ENCODE measurements at regions not wholly inside any gene's neighbourhood (a gene's known extent, or its start where the extent isn't known, plus 50 kb on each side); places are given as distances from the start of the nearest gene placed in this dataset.
A peak's percentile ranks its signal among the peaks of the same experiment; 100 is the strongest.

DNA sequence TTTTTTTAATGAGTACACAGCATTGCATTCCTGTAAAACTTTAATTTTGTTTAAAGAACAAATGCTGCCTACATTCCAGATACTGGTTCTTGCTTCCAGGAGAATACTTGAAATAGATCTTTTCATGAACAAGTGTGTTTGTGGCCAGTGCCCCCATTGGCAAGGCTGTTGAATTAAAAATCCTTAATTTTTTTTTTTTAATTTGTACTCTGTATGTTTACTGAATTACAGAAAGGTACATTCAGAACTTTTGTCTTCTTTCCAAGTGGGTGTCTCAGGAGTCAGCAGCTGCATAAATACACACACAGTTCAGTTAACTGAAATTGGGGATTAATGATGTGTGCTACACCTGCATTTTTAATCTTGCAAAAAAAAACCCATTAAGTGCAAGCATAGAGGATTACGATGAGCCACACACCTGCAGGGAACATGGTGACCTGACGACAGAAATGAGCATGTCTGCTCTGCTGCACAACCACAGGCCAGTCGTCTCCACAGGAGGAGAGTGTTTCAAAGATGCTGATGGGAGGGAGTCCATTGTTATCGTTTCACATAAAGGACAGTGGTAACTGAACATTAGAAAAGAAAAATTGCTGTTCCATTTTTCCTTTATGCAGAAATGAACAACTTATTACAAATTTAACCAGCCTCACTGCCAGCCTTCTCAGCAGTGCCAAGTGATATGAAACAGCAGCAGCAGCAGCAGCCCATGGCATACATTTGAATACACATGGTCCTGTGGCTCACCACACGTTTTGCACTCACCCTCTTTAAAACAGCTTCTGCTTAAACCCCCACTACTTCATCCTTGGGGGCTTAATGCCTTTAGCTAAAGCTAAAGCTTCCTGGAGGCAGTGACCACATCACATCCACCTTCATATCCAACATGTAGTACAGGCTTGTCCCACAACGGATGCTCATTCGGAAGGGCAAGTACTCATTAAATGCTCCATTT is 72.3 kb upstream of the RFC3 start:
- no peak for TF ChIP-seq Cebpa-rat (IDR thresholded peaks at IDR 0.05)
- H3K27ac ChIP-seq, result 0 out of 22 replicates have a peak overlapping the region, but pooled peaks of 1 of the 11 experiments have one; percentile 70
- H3K4me2 ChIP-seq, result peak overlapping the region in 5 of 11 experiments; percentile 9 to 68 (median 56); a peak in 7 of 22 replicates
- no peaks in the 10 kb centered on the region for H4K20me1 ChIP-seq
- H3K4me1 ChIP-seq, result peaks cover 0 to 29% (median 18%) of the 10 kb centered on the region in 10 experiments; a peak in 11 of 20 replicates
- no peak overlapping the region for H3K4me3 ChIP-seq
- no peaks in the 10 kb centered on the region for H3K36me3 ChIP-seq
- no peak overlapping the region for H3K9ac ChIP-seq
- no peaks in the 10 kb centered on the region for H3K27me3 ChIP-seq
- peaks cover 8 to 16% (median 10%) of the 10 kb centered on the region in 11 experiments; a peak in 21 of 22 replicates for H3K9me3 ChIP-seq (replicated peaks in 1 of 11)

DNA sequence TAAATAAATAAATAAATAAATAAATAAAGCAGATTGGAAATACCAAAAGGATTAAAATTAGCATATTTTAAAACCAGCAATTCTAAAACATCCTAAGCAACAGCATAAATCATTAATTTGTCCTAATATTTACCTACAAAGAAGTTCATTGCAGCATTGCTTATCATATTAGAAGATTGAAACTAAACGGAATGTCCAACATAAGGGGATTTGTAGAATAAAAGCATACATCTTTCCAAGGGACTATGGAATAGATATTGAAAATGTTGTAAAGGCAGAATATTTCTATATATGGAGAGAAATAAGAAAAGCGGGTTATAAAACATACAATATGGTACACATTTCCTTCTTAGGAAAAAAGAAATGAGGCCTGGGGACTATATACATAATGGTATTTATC is 71.1 kb upstream of the RFC3 start:
- H4K20me1 ChIP-seq, result no peaks in the 10 kb centered on the region
- peaks cover 8 to 16% (median 10%) of the 10 kb centered on the region in 11 experiments; a peak in 21 of 22 replicates for H3K9me3 ChIP-seq (replicated peaks in 1 of 11)
- no peaks in the 10 kb centered on the region for H3K27me3 ChIP-seq
- H3K4me3 ChIP-seq, result no peak overlapping the region
- peaks cover 0 to 29% (median 18%) of the 10 kb centered on the region in 10 experiments; a peak in 11 of 20 replicates for H3K4me1 ChIP-seq
- H3K4me2 ChIP-seq, result no peak overlapping the region
- no peaks in the 10 kb centered on the region for H3K36me3 ChIP-seq
- TF ChIP-seq Cebpa-rat (IDR thresholded peaks at IDR 0.05), result no peak
- H3K9ac ChIP-seq, result no peak overlapping the region
- no peak overlapping the region for H3K27ac ChIP-seq

DNA sequence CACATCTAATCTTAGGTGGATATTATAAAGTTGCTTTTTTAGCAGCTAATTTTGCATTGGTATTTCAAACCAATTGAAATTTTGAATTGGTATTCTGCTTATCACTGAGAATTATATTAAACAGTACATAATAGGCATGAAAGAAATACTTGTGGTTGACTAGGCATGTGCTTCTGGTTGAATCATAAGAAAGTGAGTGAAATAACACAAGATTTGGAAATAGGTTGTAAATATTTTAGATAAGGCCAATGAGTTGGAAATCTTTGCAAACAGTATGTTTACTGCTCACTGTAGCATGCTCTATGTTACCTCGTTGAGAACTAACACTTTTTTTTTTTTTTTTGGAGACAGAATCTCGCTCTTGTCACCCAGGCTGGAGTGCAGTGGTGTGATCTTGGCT is 66.8 kb upstream of the RFC3 start:
- peaks cover 8 to 16% (median 10%) of the 10 kb centered on the region in 11 experiments; a peak in 21 of 22 replicates for H3K9me3 ChIP-seq (replicated peaks in 1 of 11)
- no peak overlapping the region for H3K4me2 ChIP-seq
- no peak overlapping the region for H3K9ac ChIP-seq
- no peak overlapping the region for H3K4me3 ChIP-seq
- H3K27me3 ChIP-seq, result no peaks in the 10 kb centered on the region
- H3K36me3 ChIP-seq, result no peaks in the 10 kb centered on the region
- no peaks in the 10 kb centered on the region for H4K20me1 ChIP-seq
- H3K4me1 ChIP-seq, result no peaks in the 10 kb centered on the region
- no peak overlapping the region for H3K27ac ChIP-seq
- TF ChIP-seq Cebpa-rat (IDR thresholded peaks at IDR 0.05), result no peak

DNA sequence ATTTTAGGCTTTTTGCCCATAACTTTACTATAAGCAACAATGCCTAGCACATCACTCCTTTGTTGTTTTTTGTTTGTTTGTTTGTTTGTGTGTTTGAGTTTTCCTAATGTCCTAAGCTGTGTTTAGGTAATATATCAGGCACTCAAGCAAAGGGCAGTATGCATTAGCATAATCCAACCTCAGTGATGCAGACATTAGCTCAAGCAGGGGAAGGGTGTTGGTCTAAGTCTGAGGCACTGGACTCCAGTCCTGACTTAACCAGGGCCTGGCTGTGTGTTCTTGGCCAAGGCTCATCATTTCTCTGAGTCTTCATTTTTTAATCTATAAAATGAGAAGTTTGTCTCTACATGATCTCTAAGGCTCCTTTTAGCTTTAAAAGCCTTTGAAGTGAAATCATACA is 65.9 kb upstream of the RFC3 start:
- H3K4me1 ChIP-seq, result peaks cover under 1 to 8% (median 4%) of the 10 kb centered on the region in 10 experiments; a peak in 17 of 20 replicates
- H3K27me3 ChIP-seq, result no peaks in the 10 kb centered on the region
- no peak for TF ChIP-seq Cebpa-rat (IDR thresholded peaks at IDR 0.05)
- no peak overlapping the region for H3K9ac ChIP-seq
- H3K9me3 ChIP-seq (replicated peaks in 1 of 11), result peaks cover 8 to 16% (median 10%) of the 10 kb centered on the region in 11 experiments; a peak in 21 of 22 replicates
- H3K27ac ChIP-seq, result no peak overlapping the region
- no peaks in the 10 kb centered on the region for H3K36me3 ChIP-seq
- no peak overlapping the region for H3K4me3 ChIP-seq
- H4K20me1 ChIP-seq, result no peaks in the 10 kb centered on the region
- H3K4me2 ChIP-seq, result no peak overlapping the region

DNA sequence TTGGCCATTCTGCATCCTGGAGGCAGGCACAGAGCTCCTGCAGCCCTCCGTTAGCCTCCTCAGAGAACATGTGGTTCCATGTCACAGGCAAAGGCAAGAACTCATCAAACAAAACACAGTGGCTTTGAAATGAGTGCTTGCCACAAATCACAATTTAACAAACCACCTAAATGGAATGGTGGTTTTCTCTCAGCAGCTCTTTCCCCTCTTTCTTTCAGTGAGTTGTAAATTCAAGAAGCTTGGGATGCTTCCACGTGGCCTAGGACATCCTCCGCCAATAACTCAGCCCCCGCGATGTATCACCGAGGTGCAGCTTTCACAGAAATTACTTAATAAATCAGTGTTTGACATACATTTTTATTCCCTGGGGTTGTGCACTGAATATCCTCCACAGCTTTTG is 65.4 kb upstream of the RFC3 start:
- Histone ChIP-seq H3K9me3 (replicated peaks in 1 of 11) (peaks cover 8 to 16% (median 10%) of the 10 kb centered on the region in 11 experiments; a peak in 21 of 22 replicates), H3K4me3 (no peak overlapping the region), H3K9ac (no peak overlapping the region), H4K20me1 (no peaks in the 10 kb centered on the region), H3K4me1 (peaks cover 6 to 13% (median 9%) of the 10 kb centered on the region in 10 experiments; a peak in 18 of 20 replicates), H3K27me3 (no peaks in the 10 kb centered on the region), H3K27ac (no peak overlapping the region), H3K36me3 (no peaks in the 10 kb centered on the region), H3K4me2 (no peak overlapping the region)
- TF ChIP-seq Cebpa-rat (IDR thresholded peaks at IDR 0.05), result no peak

DNA sequence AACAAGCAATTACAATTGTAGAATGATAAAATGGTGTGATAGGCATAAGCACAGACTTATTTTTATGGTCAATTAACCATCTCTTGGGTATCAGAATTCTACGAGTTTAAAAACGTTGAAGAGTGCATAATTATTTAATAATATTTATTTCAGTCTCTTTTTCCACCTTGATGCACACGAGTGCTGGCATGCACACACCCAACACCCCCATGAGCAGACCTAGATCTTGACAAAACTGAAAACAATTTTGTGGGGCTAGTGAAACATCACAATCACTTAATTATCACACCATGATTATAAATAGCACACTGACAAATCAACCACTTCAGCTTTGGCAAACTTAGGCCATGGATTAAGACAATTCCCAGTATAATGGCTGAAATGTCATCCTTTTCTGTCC is 61.0 kb upstream of the RFC3 start:
- Histone ChIP-seq H3K27me3 (no peaks in the 10 kb centered on the region), H3K36me3 (no peaks in the 10 kb centered on the region), H3K9ac (no peak overlapping the region), H3K4me1 (peaks cover 9 to 22% (median 17%) of the 10 kb centered on the region in 10 experiments; a peak in 18 of 20 replicates), H3K9me3 (replicated peaks in 1 of 11) (no peaks in the 10 kb centered on the region), H3K27ac (peak overlapping the region in 8 of 11 experiments; percentile 11 to 68 (median 37); a peak in 11 of 22 replicates), H3K4me2 (peak overlapping the region in 9 of 11 experiments; percentile 2 to 89 (median 66); a peak in 17 of 22 replicates), H3K4me3 (no peak overlapping the region), H4K20me1 (no peaks in the 10 kb centered on the region)
- TF ChIP-seq Cebpa-rat (IDR thresholded peaks at IDR 0.05), result no peak

DNA sequence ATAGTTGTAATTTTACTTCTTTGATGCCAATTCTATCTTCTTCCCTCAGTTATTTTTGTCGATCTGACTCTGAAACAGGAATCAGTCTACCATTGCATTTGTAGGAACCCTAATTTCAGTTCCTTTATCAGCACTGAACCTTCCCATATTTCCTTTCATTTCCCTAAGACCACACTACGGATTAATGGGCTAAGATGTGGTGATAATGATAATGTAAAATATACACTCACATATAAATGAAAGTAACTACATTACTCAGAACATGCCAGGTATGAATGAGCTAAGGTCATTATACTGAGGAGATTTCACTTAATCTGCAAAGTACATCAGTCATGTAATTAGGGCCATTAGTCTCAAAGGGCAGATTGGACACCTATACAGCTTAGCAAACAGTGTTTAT is 60.2 kb upstream of the RFC3 start:
- no peaks in the 10 kb centered on the region for H4K20me1 ChIP-seq
- no peaks in the 10 kb centered on the region for H3K27me3 ChIP-seq
- peaks cover 9 to 22% (median 17%) of the 10 kb centered on the region in 10 experiments; a peak in 18 of 20 replicates for H3K4me1 ChIP-seq
- H3K27ac ChIP-seq, result peak overlapping the region in 8 of 11 experiments; percentile 11 to 68 (median 37); a peak in 12 of 22 replicates
- no peak for TF ChIP-seq Cebpa-rat (IDR thresholded peaks at IDR 0.05)
- peak overlapping the region in 10 of 11 experiments; percentile 2 to 89 (median 62); a peak in 18 of 22 replicates for H3K4me2 ChIP-seq
- H3K4me3 ChIP-seq, result no peak overlapping the region
- H3K36me3 ChIP-seq, result no peaks in the 10 kb centered on the region
- H3K9me3 ChIP-seq (replicated peaks in 1 of 11), result no peaks in the 10 kb centered on the region
- H3K9ac ChIP-seq, result no peak overlapping the region

DNA sequence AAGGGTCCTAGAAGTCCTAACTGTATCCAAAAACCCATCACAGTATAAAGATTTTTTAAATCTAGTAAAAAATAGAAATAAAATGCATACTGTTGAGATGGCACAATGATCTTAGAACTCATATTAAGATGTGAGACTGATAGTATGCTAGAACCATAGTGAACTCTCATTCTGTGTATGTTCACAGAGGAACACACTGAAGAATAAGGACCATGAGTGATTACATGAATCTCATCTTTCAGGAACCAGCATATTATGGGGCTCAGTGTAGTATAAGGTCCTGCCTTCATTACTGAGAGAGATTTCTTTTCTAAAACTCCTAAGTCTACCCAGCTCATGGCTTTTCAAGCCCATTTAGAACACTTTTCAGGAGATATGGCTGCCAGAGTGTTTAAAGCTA is 59.8 kb upstream of the RFC3 start:
- H3K27me3 ChIP-seq, result no peaks in the 10 kb centered on the region
- no peak overlapping the region for H3K9ac ChIP-seq
- no peak for TF ChIP-seq Cebpa-rat (IDR thresholded peaks at IDR 0.05)
- no peaks in the 10 kb centered on the region for H3K36me3 ChIP-seq
- no peaks in the 10 kb centered on the region for H3K9me3 ChIP-seq (replicated peaks in 1 of 11)
- H3K27ac ChIP-seq, result peak overlapping the region in 4 of 11 experiments; percentile 22 to 39 (median 34); a peak in 5 of 22 replicates
- no peak overlapping the region for H3K4me3 ChIP-seq
- H4K20me1 ChIP-seq, result no peaks in the 10 kb centered on the region
- H3K4me1 ChIP-seq, result peaks cover 9 to 22% (median 17%) of the 10 kb centered on the region in 10 experiments; a peak in 18 of 20 replicates
- H3K4me2 ChIP-seq, result peak overlapping the region in 7 of 11 experiments; percentile 49 to 89 (median 74); a peak in 13 of 22 replicates

DNA sequence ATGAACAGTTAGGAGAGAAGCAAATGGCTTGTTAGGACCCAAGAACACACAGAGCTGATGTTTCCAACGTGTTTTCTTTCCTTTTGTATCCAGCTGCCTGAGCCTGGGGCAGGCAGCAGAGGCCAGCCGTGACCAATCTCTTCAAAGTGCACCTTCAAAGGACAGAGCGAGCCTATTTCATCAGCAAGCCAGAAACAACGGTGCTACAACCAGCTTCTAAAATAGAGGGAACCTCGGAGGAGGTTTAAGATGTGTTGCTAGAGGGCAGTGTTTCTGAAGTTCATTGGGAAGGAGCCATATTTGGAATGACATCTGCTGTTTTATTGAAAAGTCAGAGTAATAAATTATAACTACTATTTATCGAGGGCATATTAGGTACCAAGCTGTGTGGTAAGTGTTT is 56.2 kb upstream of the RFC3 start:
- H3K27ac ChIP-seq, result no peak overlapping the region
- H3K9ac ChIP-seq, result no peak overlapping the region
- peaks cover 9 to 18% (median 17%) of the 10 kb centered on the region in 10 experiments; a peak in 18 of 20 replicates for H3K4me1 ChIP-seq
- H3K4me3 ChIP-seq, result no peak overlapping the region
- no peak for TF ChIP-seq Cebpa-rat (IDR thresholded peaks at IDR 0.05)
- no peaks in the 10 kb centered on the region for H3K36me3 ChIP-seq
- no peaks in the 10 kb centered on the region for H4K20me1 ChIP-seq
- no peaks in the 10 kb centered on the region for H3K9me3 ChIP-seq (replicated peaks in 1 of 11)
- no peak overlapping the region for H3K4me2 ChIP-seq
- no peaks in the 10 kb centered on the region for H3K27me3 ChIP-seq
